GM23338 (cell line): ENCODE measurements at regions not wholly inside any gene's neighbourhood (a gene's known extent, or its start where the extent isn't known, plus 50 kb on each side); places are given as distances from the start of the nearest gene placed in this dataset.

Experiments used
- ATAC-seq: fragments of 200-7000 bp; cut with Tn5 transposase; 3 replicates; pipeline ENCODE4 v1.9.1; 2020
- DNase-seq: peaks from one replicate; pipeline ENCODE4 v3.0.0-alpha.2; 2015; ENCODE audit warnings: low spot score
- H2AFZ ChIP-seq: fragments of 200-600 bp; sonication (generic); 2 replicates; pipeline ENCODE4 v1.8.0; 2016; ENCODE audit warnings: antibody characterized with exemption, mild to moderate bottlenecking, moderate library complexity
- H3F3A ChIP-seq: fragments of 200-600 bp; sonication (generic); replicated peaks from 2 replicates; pipeline ENCODE4 v1.8.0; 2017; ENCODE audit warnings: antibody characterized with exemption, mixed run types, low read depth
- H3K27ac ChIP-seq: fragments of 200-600 bp; sonication (generic); 2 replicates; pipeline ENCODE4 v1.6.1; 2016; ENCODE audit warnings: low read depth
- H3K27me3 ChIP-seq: fragments of 200-600 bp; sonication (generic); 2 replicates; pipeline ENCODE4 v1.8.0; 2016; ENCODE audit warnings: mild to moderate bottlenecking, mixed run types, moderate library complexity; ENCODE audit not compliant: insufficient read depth
- H3K36me3 ChIP-seq: fragments of 200-600 bp; sonication (generic); 2 replicates; pipeline ENCODE4 v1.8.0; 2016; ENCODE audit warnings: mild to moderate bottlenecking; ENCODE audit not compliant: insufficient read depth
- H3K4me1 ChIP-seq: fragments of 200-600 bp; sonication (generic); 2 replicates; pipeline ENCODE4 v1.8.0; 2016; ENCODE audit warnings: mild to moderate bottlenecking, moderate library complexity; ENCODE audit not compliant: insufficient read depth
- H3K4me2 ChIP-seq: fragments of 200-600 bp; sonication (generic); 2 replicates; pipeline ENCODE4 v1.7.1; 2017; ENCODE audit warnings: mixed run types
- H3K4me3 ChIP-seq: fragments of 200-600 bp; sonication (generic); 2 replicates; pipeline ENCODE4 v1.6.1; 2016; ENCODE audit warnings: mixed run types
- H3K79me2 ChIP-seq: fragments of 200-600 bp; sonication (generic); replicated peaks from 2 replicates; pipeline ENCODE4 v1.8.0; 2017; ENCODE audit warnings: mild to moderate bottlenecking; ENCODE audit not compliant: insufficient read depth
- H3K9me2 ChIP-seq: fragments of 200-600 bp; sonication (generic); 2 replicates; pipeline ENCODE4 v1.8.0; 2017; ENCODE audit not compliant: insufficient read depth
- H4K20me1 ChIP-seq: fragments of 200-600 bp; sonication (generic); replicated peaks from 2 replicates; pipeline ENCODE4 v1.8.0; 2017; ENCODE audit warnings: mild to moderate bottlenecking; ENCODE audit not compliant: insufficient read depth
- H3K27ac Mint-ChIP-seq: 2 replicates; pipeline ENCODE4 v1.8.0; 2020; ENCODE audit warnings: inconsistent platforms, mild to moderate bottlenecking, moderate library complexity, mixed read lengths
- H3K27me3 Mint-ChIP-seq: 3 replicates; pipeline ENCODE4 v1.8.0; 2022; ENCODE audit warnings: low read depth, mild to moderate bottlenecking, moderate library complexity, mixed read lengths, inconsistent platforms; ENCODE audit not compliant: insufficient read depth, poor library complexity
- H3K36me3 Mint-ChIP-seq: 3 replicates; pipeline ENCODE4 v1.8.0; 2021; ENCODE audit warnings: low read depth, mild to moderate bottlenecking, inconsistent platforms, moderate library complexity, mixed read lengths
- H3K4me1 Mint-ChIP-seq: 3 replicates; pipeline ENCODE4 v1.8.0; 2020; ENCODE audit warnings: mild to moderate bottlenecking, inconsistent platforms, mixed read lengths
- H3K4me3 Mint-ChIP-seq: 3 replicates; pipeline ENCODE4 v1.8.0; 2021; ENCODE audit warnings: moderate library complexity, mild to moderate bottlenecking, inconsistent platforms, mixed read lengths
- H3K9me3 Mint-ChIP-seq: 3 replicates; pipeline ENCODE4 v1.8.0; 2020; ENCODE audit warnings: moderate library complexity, mild to moderate bottlenecking, inconsistent platforms, mixed read lengths
- EZH2 ChIP-seq: fragments of 200-600 bp; sonication (generic); IDR thresholded peaks from one replicate; pipeline ENCODE4 v1.8.0; 2017; ENCODE audit warnings: antibody characterized with exemption, mild to moderate bottlenecking, low read depth; ENCODE audit not compliant: unreplicated experiment
- POLR2AphosphoS5 ChIP-seq: IDR thresholded peaks from 2 replicates; pipeline ENCODE4 v1.6.1; 2016; ENCODE audit warnings: antibody characterized with exemption, low read depth
- REST ChIP-seq: IDR thresholded peaks from one replicate; pipeline ENCODE4 v1.6.1; 2018; ENCODE audit warnings: antibody characterized with exemption; ENCODE audit not compliant: unreplicated experiment
- STAT1 ChIP-seq: IDR thresholded peaks from one replicate; pipeline ENCODE4 v1.6.1; 2016; ENCODE audit warnings: antibody characterized with exemption; ENCODE audit not compliant: unreplicated experiment
- ZNF331 ChIP-seq: fragments of 250-450 bp; sonication (Bioruptor Pico); IDR thresholded peaks from 2 replicates; pipeline ENCODE4 v1.5.0; 2020; ENCODE audit warnings: low read depth, mild to moderate bottlenecking, moderate library complexity
- TF ChIP-seq, protein P1 (sequence below): fragments of 250-450 bp; sonication (Bioruptor Pico); IDR thresholded peaks from 2 replicates; pipeline ENCODE4 v1.5.0; 2020; ENCODE audit warnings: mild to moderate bottlenecking, moderate library complexity
- TF ChIP-seq, protein P2 (sequence below): IDR thresholded peaks from 2 replicates; pipeline ENCODE4 v1.6.1; 2016; ENCODE audit warnings: antibody characterized with exemption

- Mint-ChIP-seq H3K4me3 (no peak overlapping the region), H3K27me3 (peaks cover 2% of the 10 kb centered on the region), H3K27ac (no peak overlapping the region; the same call in 1 of the 2 replicates), H3K9me3 (no peaks in the 10 kb centered on the region; the same call in 1 of the 3 replicates), H3K36me3 (peaks cover 35% of the 10 kb centered on the region; the same call in 2 of the 3 replicates), H3K4me1 (peaks cover 24% of the 10 kb centered on the region)
- H3K36me3 ChIP-seq = peaks cover 4% of the 10 kb centered on the region; the same call in 1 of the 2 replicates
- ATAC-seq = no peak
- H3K27me3 ChIP-seq = no peaks in the 10 kb centered on the region
- no peak for DNase-seq
- H3K4me3 ChIP-seq = no peak overlapping the region
- peaks cover 52% of the 10 kb centered on the region for H4K20me1 ChIP-seq
- H3K4me2 ChIP-seq = no peak overlapping the region
- 0 out of 2 replicates have a peak, but pooled peaks cover 11% of the 10 kb centered on the region for H3F3A ChIP-seq
- TF ChIP-seq, protein P1, sequence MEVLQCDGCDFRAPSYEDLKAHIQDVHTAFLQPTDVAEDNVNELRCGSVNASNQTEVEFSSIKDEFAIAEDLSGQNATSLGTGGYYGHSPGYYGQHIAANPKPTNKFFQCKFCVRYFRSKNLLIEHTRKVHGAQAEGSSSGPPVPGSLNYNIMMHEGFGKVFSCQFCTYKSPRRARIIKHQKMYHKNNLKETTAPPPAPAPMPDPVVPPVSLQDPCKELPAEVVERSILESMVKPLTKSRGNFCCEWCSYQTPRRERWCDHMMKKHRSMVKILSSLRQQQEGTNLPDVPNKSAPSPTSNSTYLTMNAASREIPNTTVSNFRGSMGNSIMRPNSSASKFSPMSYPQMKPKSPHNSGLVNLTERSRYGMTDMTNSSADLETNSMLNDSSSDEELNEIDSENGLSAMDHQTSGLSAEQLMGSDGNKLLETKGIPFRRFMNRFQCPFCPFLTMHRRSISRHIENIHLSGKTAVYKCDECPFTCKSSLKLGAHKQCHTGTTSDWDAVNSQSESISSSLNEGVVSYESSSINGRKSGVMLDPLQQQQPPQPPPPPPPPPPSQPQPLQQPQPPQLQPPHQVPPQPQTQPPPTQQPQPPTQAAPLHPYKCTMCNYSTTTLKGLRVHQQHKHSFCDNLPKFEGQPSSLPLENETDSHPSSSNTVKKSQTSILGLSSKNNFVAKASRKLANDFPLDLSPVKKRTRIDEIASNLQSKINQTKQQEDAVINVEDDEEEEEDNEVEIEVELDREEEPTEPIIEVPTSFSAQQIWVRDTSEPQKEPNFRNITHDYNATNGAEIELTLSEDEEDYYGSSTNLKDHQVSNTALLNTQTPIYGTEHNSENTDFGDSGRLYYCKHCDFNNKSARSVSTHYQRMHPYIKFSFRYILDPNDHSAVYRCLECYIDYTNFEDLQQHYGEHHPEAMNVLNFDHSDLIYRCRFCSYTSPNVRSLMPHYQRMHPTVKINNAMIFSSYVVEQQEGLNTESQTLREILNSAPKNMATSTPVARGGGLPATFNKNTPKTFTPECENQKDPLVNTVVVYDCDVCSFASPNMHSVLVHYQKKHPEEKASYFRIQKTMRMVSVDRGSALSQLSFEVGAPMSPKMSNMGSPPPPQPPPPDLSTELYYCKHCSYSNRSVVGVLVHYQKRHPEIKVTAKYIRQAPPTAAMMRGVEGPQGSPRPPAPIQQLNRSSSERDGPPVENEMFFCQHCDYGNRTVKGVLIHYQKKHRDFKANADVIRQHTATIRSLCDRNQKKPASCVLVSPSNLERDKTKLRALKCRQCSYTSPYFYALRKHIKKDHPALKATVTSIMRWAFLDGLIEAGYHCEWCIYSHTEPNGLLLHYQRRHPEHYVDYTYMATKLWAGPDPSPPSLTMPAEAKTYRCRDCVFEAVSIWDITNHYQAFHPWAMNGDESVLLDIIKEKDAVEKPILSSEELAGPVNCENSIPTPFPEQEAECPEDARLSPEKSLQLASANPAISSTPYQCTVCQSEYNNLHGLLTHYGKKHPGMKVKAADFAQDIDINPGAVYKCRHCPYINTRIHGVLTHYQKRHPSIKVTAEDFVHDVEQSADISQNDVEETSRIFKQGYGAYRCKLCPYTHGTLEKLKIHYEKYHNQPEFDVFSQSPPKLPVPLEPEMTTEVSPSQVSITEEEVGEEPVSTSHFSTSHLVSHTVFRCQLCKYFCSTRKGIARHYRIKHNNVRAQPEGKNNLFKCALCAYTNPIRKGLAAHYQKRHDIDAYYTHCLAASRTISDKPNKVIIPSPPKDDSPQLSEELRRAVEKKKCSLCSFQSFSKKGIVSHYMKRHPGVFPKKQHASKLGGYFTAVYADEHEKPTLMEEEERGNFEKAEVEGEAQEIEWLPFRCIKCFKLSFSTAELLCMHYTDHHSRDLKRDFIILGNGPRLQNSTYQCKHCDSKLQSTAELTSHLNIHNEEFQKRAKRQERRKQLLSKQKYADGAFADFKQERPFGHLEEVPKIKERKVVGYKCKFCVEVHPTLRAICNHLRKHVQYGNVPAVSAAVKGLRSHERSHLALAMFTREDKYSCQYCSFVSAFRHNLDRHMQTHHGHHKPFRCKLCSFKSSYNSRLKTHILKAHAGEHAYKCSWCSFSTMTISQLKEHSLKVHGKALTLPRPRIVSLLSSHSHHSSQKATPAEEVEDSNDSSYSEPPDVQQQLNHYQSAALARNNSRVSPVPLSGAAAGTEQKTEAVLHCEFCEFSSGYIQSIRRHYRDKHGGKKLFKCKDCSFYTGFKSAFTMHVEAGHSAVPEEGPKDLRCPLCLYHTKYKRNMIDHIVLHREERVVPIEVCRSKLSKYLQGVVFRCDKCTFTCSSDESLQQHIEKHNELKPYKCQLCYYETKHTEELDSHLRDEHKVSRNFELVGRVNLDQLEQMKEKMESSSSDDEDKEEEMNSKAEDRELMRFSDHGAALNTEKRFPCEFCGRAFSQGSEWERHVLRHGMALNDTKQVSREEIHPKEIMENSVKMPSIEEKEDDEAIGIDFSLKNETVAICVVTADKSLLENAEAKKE (CRISPR knock-in tag) = no peak
- peak; percentile 27; the same call in 1 of the 2 replicates for TF ChIP-seq POLR2AphosphoS5
- no peaks in the 10 kb centered on the region for H3K9me2 ChIP-seq
- H3K79me2 ChIP-seq = peaks cover 53% of the 10 kb centered on the region
- 0 out of 2 replicates have a peak, but pooled peaks cover 5% of the 10 kb centered on the region for H3K4me1 ChIP-seq
- H2AFZ ChIP-seq = no peak overlapping the region
- no peak overlapping the region for H3K27ac ChIP-seq
These were observed 778.5 kb upstream of the CDH10 start for GRCh38 chr5:25423271-25423670.

DNA sequence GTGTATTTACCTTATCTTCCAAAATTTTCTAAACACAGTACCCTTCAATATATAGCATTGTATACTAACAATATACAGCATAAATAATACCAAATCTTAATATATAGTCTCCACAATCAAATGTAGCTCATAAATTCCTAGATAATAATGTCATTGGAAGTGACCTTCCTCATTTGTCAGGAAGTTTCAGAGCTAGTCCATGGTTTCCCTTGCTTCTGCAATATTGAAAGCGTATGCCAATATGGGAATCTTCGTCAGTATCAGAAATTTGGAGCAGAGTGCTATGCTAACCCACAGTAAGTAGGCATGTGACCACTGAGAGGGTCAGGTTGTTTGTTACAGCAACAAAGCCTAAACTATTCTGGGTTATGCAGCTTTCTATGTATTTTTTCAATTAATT lies 774.9 kb upstream of the CDH10 start:
- H3K79me2 ChIP-seq = peaks cover 18% of the 10 kb centered on the region
- H3K27ac Mint-ChIP-seq = 0 out of 2 replicates have a peak overlapping the region, but pooled peaks have one; percentile 4
- H3F3A ChIP-seq = peaks cover 14% of the 10 kb centered on the region; the same call in 1 of the 2 replicates
- H3K9me2 ChIP-seq = no peaks in the 10 kb centered on the region
- no peaks in the 10 kb centered on the region for H3K4me1 ChIP-seq
- H3K36me3 ChIP-seq = peaks cover 4% of the 10 kb centered on the region; the same call in 1 of the 2 replicates
- peak overlapping the region; percentile 5; the same call in 1 of the 2 replicates for H3K27ac ChIP-seq
- no peak overlapping the region for H2AFZ ChIP-seq
- ATAC-seq (no peak), DNase-seq (no peak)
- no peaks in the 10 kb centered on the region for H3K27me3 ChIP-seq
- H3K4me3 Mint-ChIP-seq = no peak overlapping the region
- no peak overlapping the region for H3K4me3 ChIP-seq
- no peak overlapping the region for H3K4me2 ChIP-seq
- peaks cover 37% of the 10 kb centered on the region for H4K20me1 ChIP-seq
- H3K36me3 Mint-ChIP-seq = peaks cover 20% of the 10 kb centered on the region; the same call in 2 of the 3 replicates
- H3K4me1 Mint-ChIP-seq = peaks cover 15% of the 10 kb centered on the region
- H3K9me3 Mint-ChIP-seq = no peaks in the 10 kb centered on the region; the same call in 1 of the 3 replicates
- H3K27me3 Mint-ChIP-seq = peaks cover 3% of the 10 kb centered on the region
- TF ChIP-seq POLR2AphosphoS5 = peak; percentile 62
- no peak for TF ChIP-seq EZH2
- no peak for TF ChIP-seq STAT1
- no peak for TF ChIP-seq ZNF331
- TF ChIP-seq, protein P2, sequence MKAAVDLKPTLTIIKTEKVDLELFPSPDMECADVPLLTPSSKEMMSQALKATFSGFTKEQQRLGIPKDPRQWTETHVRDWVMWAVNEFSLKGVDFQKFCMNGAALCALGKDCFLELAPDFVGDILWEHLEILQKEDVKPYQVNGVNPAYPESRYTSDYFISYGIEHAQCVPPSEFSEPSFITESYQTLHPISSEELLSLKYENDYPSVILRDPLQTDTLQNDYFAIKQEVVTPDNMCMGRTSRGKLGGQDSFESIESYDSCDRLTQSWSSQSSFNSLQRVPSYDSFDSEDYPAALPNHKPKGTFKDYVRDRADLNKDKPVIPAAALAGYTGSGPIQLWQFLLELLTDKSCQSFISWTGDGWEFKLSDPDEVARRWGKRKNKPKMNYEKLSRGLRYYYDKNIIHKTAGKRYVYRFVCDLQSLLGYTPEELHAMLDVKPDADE = no peak
- TF ChIP-seq REST = no peak
